ENCODE measurements at regions not wholly inside any gene's neighbourhood (a gene's known extent, or its start where the extent isn't known, plus 50 kb on each side); places are given as distances from the start of the nearest gene placed in this dataset.

DNA sequence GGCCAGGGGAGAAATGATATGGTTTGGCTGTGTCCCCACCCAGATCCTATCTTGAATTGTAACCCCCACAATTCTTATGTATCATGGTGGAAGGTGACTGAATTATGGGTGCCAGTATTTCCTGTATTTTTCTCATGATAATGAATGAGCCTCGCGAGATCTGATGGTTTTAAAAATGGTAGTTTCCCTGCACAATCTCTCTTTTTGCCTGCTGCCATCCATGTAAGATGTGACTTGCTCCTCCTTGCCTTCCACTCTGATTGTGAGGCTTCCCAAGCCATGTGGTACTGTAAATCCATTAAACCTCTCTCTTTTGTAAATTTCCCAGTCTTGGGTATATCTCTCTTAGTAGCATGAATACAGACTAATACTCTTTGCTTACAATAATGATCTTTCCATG lies 1453.9 kb upstream of the B3GALT2 start:
- TF ChIP-seq, protein P1, sequence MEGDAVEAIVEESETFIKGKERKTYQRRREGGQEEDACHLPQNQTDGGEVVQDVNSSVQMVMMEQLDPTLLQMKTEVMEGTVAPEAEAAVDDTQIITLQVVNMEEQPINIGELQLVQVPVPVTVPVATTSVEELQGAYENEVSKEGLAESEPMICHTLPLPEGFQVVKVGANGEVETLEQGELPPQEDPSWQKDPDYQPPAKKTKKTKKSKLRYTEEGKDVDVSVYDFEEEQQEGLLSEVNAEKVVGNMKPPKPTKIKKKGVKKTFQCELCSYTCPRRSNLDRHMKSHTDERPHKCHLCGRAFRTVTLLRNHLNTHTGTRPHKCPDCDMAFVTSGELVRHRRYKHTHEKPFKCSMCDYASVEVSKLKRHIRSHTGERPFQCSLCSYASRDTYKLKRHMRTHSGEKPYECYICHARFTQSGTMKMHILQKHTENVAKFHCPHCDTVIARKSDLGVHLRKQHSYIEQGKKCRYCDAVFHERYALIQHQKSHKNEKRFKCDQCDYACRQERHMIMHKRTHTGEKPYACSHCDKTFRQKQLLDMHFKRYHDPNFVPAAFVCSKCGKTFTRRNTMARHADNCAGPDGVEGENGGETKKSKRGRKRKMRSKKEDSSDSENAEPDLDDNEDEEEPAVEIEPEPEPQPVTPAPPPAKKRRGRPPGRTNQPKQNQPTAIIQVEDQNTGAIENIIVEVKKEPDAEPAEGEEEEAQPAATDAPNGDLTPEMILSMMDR (conservative IDR thresholded peaks at IDR 0.05) = no peak
- TF ChIP-seq EZH2 (IDR thresholded peaks at IDR 0.05; ENCODE audit: low read depth) = no peak

Measured in PC-9 (cell line).